Ovary (tissue), 3 donors: ENCODE measurements at regions not wholly inside any gene's neighbourhood (a gene's known extent, or its start where the extent isn't known, plus 50 kb on each side); places are given as distances from the start of the nearest gene placed in this dataset.

ENCODE experiments used
- EP300 ChIP-seq: sonication (generic); formaldehyde crosslinking; IDR thresholded peaks from one replicate; pipeline ENCODE4 v1.6.1; 2017; ENCODE audit warnings: antibody characterized with exemption
- POLR2A ChIP-seq: fragments of 450-650 bp; IDR thresholded peaks from one replicate; pipeline ENCODE4 v1.6.1; 2017; ENCODE audit warnings: antibody characterized with exemption, mild to moderate bottlenecking, moderate library complexity
- TF ChIP-seq, protein P1 (sequence below), 3 donors: fragments of 450-650 bp in 2 of 3; fragments of 200-600 bp in 1 of 3; IDR thresholded peaks; one replicate each; pipeline versions ENCODE4 v1.5.1 to v1.8.0; 2016 to 2022; ENCODE audit warnings: antibody characterized with exemption in 3 of 3, mild to moderate bottlenecking in 1 of 3
- donor health status: DM: no; HTN: no; CAD: no.

DNA sequence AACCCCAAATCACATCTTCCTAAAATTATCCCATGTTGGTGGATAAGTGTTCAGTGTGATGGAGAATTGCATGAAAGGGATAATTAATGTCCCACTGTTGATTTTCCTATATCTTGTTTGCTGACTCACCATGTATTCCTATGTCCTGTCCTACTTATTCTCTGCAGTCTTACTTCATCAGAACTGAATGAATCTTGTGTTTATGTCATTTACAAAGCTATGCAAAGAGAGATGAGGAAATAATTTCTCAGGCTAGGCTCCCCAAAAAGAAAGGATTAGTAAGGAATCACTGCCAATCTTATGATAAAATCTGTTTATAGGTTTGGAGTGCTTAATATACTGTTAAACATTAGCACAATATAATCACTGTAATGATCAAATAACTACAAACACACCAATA, 360.8 kb downstream of the CRPPA start:
- TF ChIP-seq, protein P1, sequence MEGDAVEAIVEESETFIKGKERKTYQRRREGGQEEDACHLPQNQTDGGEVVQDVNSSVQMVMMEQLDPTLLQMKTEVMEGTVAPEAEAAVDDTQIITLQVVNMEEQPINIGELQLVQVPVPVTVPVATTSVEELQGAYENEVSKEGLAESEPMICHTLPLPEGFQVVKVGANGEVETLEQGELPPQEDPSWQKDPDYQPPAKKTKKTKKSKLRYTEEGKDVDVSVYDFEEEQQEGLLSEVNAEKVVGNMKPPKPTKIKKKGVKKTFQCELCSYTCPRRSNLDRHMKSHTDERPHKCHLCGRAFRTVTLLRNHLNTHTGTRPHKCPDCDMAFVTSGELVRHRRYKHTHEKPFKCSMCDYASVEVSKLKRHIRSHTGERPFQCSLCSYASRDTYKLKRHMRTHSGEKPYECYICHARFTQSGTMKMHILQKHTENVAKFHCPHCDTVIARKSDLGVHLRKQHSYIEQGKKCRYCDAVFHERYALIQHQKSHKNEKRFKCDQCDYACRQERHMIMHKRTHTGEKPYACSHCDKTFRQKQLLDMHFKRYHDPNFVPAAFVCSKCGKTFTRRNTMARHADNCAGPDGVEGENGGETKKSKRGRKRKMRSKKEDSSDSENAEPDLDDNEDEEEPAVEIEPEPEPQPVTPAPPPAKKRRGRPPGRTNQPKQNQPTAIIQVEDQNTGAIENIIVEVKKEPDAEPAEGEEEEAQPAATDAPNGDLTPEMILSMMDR (IDR thresholded peaks at IDR 0.05) = no peak
- no peak for TF ChIP-seq POLR2A
- no peak for TF ChIP-seq EP300
